ENCODE measurements at regions not wholly inside any gene's neighbourhood (a gene's known extent, or its start where the extent isn't known, plus 50 kb on each side); places are given as distances from the start of the nearest gene placed in this dataset.

DNA sequence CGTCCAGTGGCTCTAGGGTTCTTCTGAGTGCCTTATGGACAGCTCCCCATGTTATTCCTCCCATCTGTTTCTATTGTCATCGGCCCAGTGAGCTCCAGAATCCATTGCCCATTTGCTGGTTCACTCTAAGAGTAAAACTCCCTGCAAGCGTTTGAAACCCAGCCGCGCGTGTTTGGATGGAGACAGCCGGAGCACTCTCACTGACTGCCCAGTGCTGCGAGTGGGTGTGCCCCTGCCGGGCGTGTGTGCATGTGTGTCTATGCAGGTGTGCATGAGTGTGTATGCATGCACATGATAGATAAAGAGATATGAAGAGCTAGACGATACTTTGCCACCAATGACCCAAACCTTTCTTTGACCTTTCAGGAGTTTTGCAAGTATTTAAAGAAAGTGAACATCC, 347.2 kb upstream of the MKI67 start:
- DNase-seq = no peak

DNA sequence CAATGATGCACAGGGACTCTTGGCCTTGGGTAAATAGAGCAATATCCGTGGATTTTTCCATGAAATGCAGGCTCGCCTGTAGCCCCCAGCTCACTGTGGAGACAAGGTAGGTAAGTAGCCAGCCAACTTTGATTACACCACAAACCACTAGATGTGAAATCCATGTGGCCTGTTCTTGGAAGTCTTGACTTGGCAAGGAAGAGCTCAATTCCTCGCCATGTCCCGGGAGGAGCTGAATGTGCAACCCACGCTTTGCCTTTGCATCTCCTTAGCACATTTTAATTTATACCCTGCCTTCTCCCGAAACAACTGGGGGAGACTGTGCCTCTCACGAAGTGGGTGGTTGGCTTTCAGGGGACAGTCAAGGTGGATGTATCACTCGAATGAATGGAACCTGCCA, 347.7 kb upstream of the MKI67 start:
- no peak for DNase-seq

DNA sequence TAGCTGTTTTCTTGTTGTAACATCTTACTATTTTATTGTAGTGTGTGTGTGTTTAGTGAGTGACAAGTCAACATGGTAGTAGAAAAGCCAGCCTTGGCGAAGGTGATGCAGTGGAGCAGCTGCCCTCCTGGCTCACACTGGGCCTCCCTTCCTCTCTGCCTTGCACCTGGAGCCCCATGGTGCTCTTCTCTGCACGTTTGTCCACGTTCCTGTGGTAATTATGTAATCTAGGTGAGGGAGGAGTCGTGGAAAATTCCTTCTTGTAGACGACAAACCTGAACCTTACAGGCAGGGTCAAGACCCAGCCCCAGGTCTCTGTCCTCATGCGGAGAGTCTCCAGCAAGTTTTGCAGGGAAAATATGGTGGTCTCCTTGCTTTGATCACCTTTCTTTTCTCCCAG, 348.3 kb upstream of the MKI67 start:
- no peak for DNase-seq

DNA sequence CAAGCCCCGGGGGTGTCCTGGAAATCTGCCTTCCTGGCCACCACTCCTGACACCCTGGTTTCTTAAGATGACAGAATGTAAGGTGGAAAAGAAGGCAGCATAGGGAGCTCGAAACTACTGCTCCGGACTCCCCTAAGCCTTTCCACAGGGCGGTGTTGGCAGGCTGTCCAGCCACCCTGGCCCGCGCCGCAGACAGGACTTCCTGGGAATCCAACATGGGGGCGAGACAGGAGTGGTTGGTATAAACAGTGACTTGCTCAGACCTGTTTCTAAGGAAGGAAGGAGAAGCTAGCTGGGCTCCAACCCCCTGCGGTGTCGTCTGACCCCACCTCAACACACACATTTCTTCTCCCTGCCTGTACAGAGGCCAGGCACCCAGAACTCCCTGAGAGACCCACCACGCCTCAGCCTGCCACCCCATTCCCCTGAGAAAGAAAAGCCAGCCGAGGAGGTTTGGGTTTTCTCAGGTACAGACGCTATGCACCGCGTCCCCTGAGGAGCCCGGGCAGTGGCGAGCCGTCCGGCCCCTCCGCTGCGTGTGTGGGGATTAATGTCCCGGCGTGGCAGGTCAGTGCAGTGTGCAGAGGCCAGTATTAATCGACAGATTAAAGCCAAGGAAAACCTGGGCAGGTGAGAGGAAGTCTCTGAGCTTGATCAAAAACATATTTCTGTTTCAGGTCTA, 349.6 kb upstream of the MKI67 start:
- DNase-seq = no peak

DNA sequence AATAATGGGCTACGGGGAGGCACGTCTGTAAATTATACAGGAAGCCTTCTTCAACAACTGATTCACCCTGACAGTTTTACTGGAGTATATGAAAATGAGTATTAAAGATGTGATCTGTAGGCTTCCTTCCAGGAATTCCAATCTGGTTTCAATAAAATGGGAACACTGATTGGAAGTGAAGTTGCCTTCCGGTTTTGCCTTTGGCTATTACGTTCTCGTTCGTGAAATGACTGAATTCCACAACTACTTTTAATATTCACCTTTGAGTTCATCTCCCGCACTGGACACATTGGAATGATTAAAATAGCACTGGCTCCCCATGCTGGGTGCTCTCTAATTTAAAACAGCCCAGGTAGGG, 350.1 kb upstream of the MKI67 start:
- DNase-seq = no peak

DNA sequence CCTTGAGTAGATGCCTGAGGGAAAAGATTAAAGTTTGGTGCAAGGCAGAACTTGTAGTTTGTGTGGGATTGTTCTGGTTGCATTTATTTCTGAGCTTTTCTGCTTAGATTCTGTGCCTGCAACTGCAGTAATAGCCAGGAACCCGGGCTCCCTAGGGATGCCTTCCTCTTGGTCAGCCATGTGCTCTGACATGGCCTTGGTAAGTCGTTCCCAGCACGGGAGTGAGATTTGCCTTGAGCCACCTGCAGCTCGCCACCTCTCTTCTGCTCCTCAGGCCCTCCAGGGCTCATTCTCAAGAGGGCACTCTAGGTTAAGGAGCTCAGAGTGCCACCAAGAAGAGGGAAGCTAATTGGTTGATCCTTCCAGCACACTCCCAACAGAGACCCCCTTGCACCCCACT, 350.6 kb upstream of the MKI67 start:
- DNase-seq = no peak

DNA sequence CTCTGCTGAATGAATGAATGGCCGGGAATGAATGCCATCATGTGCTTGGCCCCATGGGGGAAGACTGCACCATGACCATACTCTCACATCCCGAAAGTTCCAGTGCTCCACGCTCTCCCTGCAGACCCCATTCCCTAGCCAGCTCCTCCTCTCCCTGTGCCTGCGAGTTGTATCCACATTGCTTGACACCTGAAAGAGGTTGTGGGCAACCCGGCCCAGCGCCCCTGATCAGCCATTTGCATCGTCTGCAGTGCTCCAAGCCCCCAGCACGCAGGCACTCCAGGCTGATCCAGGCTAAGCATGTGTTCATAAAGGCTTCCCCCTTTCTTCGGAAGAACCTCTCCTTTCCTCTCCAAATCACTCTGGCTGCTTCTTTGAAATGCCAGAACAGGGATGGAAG, 354.4 kb upstream of the MKI67 start:
- DNase-seq = no peak

DNA sequence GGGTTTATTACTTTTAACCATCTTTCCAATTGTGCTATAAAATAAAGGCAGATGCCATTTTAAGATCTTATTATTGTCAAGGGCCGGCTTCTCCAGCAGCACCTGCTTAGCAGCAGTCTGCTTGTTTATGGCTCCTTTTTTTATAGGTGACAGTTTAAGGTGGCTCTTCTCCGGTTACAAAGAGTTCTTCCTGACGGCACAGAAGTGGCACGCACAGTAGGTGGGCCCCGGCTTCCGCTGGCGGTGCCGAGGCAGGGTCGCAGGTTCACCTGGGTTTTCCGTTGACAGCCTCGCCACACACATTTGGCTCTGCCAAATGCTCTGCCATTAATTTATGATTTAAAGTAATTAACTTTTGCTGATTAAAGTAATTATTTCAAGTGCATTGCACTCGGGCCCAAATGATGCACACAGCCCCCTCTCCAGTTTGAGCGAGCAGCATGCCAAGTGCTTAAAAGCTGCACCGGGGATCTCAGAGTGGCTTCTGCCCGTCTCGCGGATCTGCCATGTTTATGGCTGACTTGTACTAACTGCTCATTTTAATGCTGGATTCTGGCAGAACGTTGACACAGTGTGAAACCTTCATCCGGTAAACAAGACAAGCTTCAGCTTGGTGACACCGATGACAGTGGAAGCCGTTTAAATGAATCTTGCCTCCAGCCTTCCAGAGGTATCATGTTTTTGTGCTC, 355.1 kb upstream of the MKI67 start:
- no peak for DNase-seq

DNA sequence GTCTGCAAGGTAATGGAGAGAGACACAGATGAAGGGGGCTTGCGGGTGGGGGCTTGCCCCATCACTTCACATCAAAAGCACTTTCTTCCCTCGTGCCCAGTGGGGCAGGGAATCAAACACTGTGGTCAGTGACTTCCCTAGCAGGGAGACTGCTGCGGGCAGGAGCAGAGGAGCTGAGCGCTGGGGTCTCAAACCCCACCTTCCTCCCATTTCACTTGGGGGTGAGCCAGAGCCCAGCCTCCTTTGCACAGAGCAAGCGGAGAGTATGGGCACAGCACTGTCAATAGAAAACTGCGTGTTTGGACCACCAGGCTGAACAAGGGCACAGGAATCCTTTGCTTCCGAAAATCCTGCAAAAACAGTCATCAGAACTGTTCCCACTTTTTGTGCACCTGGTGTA, 355.8 kb upstream of the MKI67 start:
- no peak for DNase-seq

DNA sequence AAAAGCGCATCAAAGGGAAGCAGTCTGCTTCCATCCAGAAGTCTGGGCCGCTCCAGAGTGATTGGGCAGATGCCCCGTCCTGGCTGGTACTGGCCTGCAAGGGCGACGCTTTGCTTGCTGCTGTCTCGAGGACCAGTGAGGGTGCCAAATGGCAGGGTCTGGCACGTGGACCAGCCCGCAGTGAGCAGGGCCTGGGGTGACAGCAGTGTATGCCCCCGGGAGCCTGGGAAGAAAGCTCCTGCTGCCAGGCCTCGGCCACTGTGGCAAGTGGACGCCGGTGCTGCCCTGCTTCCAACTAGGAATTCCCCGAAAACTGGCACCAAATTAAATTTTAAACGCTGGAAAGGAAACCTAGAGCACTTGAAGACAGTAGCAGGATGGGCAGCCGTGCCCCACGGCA, 357.0 kb upstream of the MKI67 start:
- DNase-seq = no peak

DNA sequence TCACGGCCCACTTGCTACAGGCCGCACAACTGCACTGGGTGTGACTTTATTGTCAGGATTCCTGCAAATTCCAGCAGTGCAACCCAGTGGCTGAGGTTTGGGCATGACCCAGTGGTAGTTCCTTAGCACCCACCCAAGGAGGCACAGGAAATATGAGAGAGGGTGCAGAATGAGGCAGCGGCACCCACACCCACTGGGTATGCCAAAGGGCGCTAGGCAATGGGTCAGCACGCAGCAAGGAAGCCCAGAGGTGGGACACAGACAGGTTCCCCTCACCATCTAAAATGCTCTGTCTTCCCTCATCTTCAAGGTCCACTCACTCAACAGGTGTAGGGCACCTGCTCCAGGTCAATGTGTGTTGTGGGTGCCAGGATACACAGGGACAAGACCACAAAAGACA, 357.8 kb upstream of the MKI67 start:
- DNase-seq = no peak

DNA sequence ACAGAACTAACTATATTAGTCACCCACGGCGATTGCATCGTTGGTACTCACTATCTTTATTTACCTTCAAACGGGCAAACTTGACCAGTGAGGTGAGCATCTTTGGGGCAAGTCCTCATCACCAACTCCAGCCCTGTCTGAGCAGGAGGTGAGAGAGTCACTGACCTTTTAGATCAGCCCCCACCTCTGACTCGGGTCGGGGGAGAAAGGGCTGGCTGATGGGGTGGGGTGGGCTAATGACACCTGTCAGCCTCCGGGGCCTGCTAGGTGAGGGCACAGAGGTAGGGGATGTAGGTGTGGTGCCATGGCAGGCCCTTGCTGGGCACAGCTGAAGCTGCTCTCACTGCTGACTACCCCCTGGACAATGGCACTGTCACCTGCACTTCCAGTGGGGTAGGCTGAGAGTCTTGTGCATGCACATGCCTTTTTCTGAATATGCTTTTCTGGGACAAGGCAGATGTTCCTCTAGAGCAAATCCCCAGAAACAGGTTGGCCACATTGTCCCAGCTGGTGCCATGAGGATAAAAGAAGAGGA, 359.5 kb upstream of the MKI67 start:
- no peak for DNase-seq

DNA sequence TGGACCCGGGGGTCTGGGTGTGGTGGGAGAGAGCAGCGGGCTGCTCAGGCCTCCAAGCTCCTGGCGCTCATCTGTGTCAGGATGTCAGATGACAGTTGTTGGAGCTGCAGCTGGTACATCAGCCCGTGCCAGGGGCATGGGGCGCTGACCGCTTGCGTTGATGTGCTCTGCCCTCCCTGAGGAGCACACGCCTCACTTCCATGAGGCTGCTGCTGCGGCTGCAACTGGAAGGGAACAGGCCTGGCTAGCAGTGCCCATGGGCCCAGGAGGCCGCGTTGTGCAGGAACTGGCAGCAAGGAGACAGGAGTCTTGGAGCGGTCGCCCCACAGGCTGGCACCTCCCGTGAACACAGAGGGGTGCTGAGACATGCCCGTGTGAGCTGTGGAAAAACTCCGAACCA, 361.3 kb upstream of the MKI67 start:
- no peak for DNase-seq

DNA sequence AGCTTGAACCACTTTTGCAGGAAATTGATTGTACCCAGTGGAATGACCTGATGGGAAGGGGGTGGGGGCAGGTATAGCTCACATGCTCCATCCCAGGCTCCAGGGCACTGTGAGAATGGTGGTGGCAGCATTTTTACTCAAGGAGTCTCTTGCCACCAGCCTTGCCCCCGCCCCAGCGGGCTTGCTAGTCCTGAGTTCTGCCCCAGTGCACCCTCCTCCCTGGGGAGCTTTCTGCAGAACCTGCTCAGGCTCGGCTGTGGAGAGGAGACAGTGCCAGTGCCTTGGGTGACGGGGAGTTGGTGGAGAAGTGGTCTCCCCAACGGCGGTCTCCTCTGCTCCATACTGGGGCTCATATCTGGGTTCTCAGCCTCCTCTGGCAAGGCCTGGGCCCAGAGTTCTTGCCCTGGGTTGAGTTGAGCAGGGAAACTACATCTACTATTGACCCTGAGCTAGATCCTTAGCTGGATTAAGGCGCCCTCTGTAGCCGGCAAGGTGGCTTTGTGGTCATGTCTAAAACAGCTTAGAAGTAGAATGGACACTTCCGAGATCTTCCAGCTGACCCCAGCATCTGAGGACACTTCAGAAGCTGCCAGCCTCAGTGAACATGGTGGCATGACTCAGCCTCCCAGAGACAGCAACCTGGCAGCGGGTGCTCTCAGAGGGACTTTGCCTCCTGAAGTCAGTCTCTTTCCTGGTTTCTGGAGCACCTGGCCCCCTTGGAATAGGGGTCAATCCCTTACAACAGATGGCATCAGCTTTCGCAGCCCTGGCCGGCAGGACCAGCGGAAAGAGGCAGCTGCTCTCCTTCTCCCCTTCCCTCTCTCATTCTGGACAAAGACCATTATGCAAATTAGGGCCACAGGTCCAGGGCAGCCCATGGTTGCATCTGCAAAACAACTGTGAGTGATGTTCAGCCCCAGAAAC, 363.4 kb upstream of the MKI67 start:
- DNase-seq = no peak

DNA sequence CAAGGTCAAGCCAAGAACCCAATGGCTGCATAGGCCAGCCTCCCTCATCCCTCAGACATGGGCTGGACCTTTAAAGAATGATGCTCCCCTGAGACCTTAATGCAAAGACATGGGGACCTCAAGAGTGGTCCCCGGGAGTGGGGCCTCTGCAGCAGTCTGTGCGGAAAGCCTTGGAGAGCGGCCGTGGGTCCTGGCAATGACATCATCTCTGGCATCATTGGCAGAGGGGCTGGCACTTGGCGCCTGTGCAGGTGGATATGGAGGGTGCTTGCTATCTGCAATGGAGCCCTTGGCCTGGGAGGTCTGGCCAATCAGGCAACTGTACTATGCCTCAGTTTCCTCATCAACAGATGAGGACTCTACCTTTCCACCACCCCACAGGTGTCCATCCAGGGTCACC, 365.5 kb upstream of the MKI67 start:
- no peak for DNase-seq

DNA sequence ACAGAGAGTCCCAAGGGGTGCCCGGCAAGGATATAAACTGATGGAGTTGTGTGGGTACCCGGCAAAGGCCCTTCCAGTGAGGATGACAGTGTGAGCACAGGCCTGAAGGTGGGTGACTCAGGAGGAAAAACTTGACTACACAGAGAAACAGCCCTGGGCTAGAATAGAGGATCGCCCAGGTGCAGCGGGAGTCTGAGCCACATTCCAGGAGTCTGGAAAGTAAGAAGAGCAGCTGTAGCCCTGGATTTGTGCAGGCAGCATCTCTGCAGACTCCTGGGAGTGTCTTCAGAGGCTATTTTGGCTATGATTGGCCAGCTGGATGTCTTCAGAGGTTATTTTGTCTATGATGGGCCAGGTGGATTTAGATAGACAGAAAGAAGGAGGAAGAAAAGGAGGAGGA, 367.6 kb upstream of the MKI67 start:
- no peak for DNase-seq

DNA sequence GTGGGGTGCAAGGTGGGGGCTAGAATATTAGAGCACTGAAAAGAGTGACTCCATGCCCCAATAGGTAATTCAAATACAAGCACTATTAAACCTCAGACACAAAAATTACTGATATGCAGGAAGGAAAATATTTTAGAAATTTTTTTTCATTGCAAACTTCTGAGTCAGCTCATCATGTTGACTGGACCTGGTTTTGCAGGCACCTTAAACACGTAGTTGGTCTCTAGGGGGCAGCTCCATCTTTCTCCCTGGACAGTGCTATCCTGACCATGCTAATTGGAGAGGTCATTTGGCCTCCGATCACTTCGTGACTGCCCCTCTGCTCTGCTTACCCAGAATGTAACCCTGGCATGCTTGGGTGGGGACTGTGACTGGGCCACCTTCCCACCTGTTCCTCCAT, 368.4 kb upstream of the MKI67 start:
- DNase-seq = no peak

DNA sequence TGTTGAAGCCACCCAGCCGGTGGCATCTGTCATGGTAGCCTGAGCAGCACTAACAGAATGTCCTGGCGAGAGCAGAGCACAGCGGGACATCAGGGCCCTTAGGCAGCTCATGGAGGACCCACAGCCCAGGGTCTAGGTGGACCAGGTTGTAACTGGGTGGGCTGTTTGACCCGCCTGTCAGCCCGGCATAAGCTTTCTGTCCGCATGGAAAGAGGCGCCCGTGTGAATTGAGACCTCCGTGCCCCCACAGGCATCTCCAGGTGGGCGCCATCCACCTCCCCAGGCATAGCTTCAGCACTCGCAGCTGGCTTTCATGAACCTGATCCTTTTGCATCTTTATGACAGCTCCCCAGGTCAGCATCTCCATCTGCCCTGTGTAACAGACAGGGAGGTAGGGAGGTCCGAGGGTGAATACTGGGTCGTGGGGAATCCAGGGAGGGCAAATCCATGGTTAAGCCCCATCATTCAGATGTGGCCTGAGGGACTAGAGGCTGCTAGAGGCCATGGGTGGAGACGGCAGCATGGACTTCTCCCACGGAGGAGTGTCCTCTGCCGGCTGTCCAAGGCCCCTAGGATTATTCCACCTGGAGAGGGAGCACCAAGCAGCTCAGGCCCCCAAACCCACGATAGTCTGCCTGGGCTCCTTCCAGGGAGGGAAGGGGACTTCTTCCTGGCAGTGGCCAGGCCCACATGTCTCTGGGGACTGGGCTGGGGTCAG, 371.6 kb upstream of the MKI67 start:
- no peak for DNase-seq

DNA sequence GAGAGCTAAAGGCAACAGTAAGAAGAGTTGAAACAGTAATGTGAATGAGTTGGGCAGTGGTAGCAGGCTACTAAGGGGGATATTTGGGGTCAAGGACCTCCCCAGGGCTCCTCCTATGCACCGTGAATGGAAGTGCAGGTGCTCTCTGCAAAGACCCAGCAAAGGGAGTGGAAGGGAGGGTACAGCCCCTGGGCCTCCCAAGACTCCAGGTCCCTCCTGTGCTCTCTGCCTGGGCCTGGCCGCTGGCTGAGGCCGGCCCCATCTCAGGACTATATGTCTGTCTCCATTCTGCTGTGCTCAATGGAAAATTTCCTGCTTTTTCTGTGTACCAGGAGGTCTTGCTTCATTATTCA, 372.1 kb upstream of the MKI67 start:
- no peak for DNase-seq

DNA sequence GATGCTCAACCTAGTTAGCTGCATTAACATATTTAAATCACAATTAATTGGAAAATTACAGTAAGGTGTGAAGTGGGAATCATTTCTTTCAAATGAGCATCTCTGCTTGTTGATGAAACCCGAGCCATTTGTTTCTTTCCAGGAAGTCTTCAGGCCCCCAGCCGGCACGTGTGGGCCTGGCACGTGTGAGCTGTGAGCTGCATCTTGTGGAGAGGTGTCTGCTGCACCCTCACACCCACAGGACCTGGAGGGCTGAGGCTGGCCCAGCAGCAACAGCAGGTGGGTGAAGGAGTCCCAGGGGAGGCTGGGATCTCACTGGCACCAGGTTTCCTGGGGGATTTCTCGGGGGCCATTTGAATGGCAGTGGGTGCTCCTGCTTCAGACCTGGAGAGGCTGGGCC, 372.5 kb upstream of the MKI67 start:
- DNase-seq = no peak

DNA sequence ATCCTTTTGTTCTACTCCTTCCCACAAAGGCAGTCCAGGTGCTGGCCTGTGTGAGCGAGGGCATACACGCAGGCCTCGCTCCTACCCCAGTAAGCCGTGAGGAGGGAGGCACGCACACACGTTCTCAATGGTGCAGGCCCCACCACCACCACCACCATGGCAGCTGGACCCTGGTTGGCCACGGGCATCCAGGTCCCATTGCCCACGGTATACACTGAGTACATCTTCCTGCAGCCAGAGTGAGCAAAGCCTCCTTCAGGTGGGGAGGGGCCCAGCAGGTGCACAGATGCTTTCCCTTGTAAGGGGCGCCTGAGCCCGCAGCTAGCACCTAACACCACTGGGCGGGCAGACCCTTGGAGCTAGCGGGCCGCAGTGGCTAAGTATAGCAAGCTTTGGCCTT, 373.3 kb upstream of the MKI67 start:
- DNase-seq = no peak

DNA sequence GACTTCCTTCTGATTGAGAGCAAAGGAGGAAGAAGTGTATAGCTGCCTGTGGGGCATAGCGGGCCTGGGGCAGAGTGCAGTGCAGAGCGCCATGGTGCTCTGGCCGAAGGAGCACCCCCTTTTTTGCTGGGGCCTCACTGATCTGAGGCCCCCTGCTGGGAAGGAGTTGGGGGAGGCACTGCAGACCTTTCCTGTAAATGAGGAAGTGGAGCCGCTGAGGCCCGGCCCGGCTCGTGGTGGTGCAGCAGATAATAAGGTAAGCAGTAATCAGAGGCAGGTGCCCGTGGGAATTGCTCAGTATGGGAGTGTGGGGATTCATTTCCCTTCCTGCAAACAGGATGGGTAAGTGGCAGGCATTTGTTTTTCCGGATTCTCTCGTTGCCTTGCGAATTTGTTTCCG, 373.7 kb upstream of the MKI67 start:
- DNase-seq = no peak

DNA sequence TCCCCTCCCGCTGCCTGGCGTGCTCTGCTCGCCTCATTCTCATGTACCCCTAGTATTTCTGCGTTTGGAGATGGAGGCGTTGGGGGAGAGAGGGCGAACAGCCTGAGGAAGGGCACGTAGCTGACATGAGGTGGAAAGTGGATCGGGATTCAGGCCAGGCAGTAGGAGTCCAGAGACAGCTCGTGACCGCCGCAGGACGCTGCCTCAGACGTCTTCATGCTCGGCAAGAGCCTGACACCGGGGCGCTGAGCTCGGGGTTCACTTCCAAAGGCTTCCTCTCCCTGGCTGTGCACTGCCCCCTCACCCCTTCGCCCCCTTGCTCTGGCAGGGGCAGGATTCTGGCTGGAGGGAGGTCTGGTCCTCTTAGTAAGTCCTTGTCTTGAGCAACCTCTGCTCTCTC, 374.4 kb upstream of the MKI67 start:
- no peak for DNase-seq

Data from NCI-H2227 treated with DMSO at 0.1 percent for 48 hours (cell line).